ENCODE measurements at regions not wholly inside any gene's neighbourhood (a gene's known extent, or its start where the extent isn't known, plus 50 kb on each side); places are given as distances from the start of the nearest gene placed in this dataset.

DNA sequence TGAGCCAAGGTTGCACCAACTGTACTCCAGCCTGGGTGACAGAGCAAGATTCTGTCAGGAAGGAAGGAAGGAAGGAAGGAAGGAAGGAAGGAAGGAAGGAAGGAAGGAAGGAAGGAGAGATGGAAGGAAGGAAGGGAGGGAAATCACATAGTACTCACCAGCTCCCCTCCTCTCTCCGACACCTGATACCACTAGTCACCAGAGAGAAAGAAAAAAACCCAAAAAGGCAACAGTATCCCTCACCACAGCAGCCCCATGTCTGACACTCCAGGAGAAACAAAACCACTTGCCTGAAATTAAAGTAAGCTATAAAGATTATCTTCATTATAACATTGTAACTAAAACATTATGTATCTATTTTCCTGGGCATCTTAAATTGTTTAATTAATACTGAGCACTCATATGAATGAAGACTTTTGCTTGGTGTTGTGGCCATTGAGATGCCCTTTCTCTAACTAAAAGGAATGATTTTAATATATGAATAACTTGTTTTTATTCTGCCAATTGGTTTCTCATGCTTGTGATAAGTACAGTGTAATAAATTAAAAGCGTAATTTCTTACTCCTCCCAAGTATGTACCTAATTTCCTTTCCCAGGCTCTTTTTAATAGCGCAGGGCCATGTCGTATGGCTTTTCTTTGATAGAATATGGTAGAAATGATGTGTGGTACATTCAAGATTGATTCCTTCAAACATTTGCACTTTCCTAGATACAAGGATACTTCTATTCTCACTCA, 390.0 kb downstream of the MMUT start:
- no peak for ATAC-seq
- WGBS, 4 donors: 89 to 93% (median 92%) methylated on average over 4 of the region's 4 CpGs
- no peaks in the 10 kb centered on the region for H3K36me3 ChIP-seq

DNA sequence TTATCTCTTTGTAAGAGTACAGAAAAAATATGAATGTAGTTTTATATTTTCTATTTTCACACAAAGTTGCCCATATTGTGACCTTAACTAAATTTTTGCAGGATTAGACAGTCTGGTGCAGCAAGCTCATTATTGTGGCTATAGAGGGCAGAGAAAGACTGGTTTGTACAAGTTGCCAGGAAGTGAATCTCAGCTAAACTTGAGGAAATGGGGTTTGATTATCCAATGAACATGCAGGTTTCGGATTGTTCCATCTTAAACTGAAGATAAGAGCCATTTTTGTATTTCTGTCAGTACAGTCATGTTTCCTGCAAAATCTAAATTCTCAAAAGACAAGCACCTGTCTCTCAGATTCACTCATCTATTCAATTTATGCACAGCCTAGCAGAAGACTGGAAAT, 390.9 kb downstream of the MMUT start:
- WGBS, 4 donors: 57 to 87% (median 72%) methylated on average over 1 of the region's 1 CpG
- TF ChIP-seq CTCF (IDR thresholded peaks at IDR 0.05): no peak
- no peak for TF ChIP-seq POLR2A (IDR thresholded peaks at IDR 0.05)
- Histone ChIP-seq H3K4me1 (no peaks in the 10 kb centered on the region), H3K27me3 (no peaks in the 10 kb centered on the region), H3K4me3 (no peak overlapping the region), H3K36me3 (no peaks in the 10 kb centered on the region), H3K27ac (no peak overlapping the region), H3K9me3 (peaks cover 0 to 5% (median 0%) of the 10 kb centered on the region in 12 donors)
- DNase-seq (no peak), ATAC-seq (no peak)
- intact Hi-C loops (cut with DNase I): no loop called here

More for the DNA sequence above, 390.0 kb downstream of the MMUT start:
- no peak for TF ChIP-seq POLR2A (IDR thresholded peaks at IDR 0.05)
- TF ChIP-seq CTCF (IDR thresholded peaks at IDR 0.05): no peak
- H3K27me3 ChIP-seq: no peaks in the 10 kb centered on the region
- H3K9me3 ChIP-seq: no peaks in the 10 kb centered on the region
- intact Hi-C loops (cut with DNase I): no loop called here
- no peak overlapping the region for H3K27ac ChIP-seq
- H3K4me1 ChIP-seq: no peaks in the 10 kb centered on the region
- H3K4me3 ChIP-seq: no peak overlapping the region
- DNase-seq: no peak

DNA sequence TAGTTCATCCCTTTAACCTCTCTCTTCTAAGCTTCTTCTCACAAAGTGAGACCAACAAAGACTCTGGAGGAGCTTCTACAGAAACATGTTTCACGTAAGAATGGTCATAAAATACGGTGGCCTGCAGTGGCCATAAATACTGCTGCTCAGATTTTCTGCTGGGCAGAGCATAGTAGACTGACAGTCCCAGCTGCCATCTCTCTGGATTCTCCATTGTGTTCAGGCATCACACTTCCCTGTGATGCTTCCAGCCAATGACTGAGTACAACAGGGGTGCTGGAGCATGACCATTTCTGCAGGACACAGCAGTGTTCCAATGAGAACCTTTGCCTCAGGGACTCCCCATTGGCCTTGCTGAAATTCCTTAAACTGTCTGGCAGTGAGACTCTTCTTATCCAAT, 392.6 kb downstream of the MMUT start:
- no peaks in the 10 kb centered on the region for H3K4me1 ChIP-seq
- H3K9me3 ChIP-seq: peaks cover 0 to 7% (median 0%) of the 10 kb centered on the region in 12 donors
- no peak overlapping the region for H3K27ac ChIP-seq
- no peak overlapping the region for H3K4me3 ChIP-seq
- 80 to 97% (median 87%) methylated on average over 2 of the region's 2 CpGs for WGBS, 4 donors
- H3K36me3 ChIP-seq: no peaks in the 10 kb centered on the region
- DNase-seq (no peak), ATAC-seq (no peak)
- intact Hi-C loops (cut with DNase I): no loop called here
- H3K27me3 ChIP-seq: no peaks in the 10 kb centered on the region
- TF ChIP-seq CTCF (IDR thresholded peaks at IDR 0.05) (no peak), POLR2A (IDR thresholded peaks at IDR 0.05) (no peak)

- intact Hi-C loops (cut with DNase I): no loop called here
- Histone ChIP-seq H3K4me3 (no peak overlapping the region), H3K27ac (no peak overlapping the region), H3K9me3 (no peaks in the 10 kb centered on the region), H3K27me3 (no peaks in the 10 kb centered on the region), H3K36me3 (no peaks in the 10 kb centered on the region), H3K4me1 (no peaks in the 10 kb centered on the region)
- TF ChIP-seq POLR2A (IDR thresholded peaks at IDR 0.05): no peak
- TF ChIP-seq CTCF (IDR thresholded peaks at IDR 0.05): no peak
- ATAC-seq: no peak
- 74 to 87% (median 78%) methylated on average over 4 of the region's 4 CpGs for WGBS, 4 donors
- DNase-seq: no peak
These were observed 408.7 kb downstream of the MMUT start for GRCh38 chr6:49054311-49054710.
